ENCODE measurements at regions not wholly inside any gene's neighbourhood (a gene's known extent, or its start where the extent isn't known, plus 50 kb on each side); places are given as distances from the start of the nearest gene placed in this dataset.
A peak's percentile ranks its signal among the peaks of the same experiment; 100 is the strongest.

GRCh38 chr4:147015491-147015890, 69.8 kb upstream of the TTC29 start:
- TF ChIP-seq, protein P1, sequence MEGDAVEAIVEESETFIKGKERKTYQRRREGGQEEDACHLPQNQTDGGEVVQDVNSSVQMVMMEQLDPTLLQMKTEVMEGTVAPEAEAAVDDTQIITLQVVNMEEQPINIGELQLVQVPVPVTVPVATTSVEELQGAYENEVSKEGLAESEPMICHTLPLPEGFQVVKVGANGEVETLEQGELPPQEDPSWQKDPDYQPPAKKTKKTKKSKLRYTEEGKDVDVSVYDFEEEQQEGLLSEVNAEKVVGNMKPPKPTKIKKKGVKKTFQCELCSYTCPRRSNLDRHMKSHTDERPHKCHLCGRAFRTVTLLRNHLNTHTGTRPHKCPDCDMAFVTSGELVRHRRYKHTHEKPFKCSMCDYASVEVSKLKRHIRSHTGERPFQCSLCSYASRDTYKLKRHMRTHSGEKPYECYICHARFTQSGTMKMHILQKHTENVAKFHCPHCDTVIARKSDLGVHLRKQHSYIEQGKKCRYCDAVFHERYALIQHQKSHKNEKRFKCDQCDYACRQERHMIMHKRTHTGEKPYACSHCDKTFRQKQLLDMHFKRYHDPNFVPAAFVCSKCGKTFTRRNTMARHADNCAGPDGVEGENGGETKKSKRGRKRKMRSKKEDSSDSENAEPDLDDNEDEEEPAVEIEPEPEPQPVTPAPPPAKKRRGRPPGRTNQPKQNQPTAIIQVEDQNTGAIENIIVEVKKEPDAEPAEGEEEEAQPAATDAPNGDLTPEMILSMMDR (IDR thresholded peaks at IDR 0.05; ENCODE audit: borderline replicate concordance, insufficient read depth, low read depth, low read length): no peak
- H3K4me3 ChIP-seq (ENCODE audit: low read depth, low read length): no peak overlapping the region

GRCh38 chr4:147017081-147017480, 71.4 kb upstream of the TTC29 start:
- TF ChIP-seq, protein P1 (IDR thresholded peaks at IDR 0.05; ENCODE audit: borderline replicate concordance, insufficient read depth, low read depth, low read length): no peak
- no peak overlapping the region for H3K4me3 ChIP-seq (ENCODE audit: low read depth, low read length)

GRCh38 chr4:147019091-147019490, 73.4 kb upstream of the TTC29 start:
- TF ChIP-seq, protein P1 (IDR thresholded peaks at IDR 0.05; ENCODE audit: borderline replicate concordance, insufficient read depth, low read depth, low read length): peak; percentile 61
- no peak overlapping the region for H3K4me3 ChIP-seq (ENCODE audit: low read depth, low read length)

DNA sequence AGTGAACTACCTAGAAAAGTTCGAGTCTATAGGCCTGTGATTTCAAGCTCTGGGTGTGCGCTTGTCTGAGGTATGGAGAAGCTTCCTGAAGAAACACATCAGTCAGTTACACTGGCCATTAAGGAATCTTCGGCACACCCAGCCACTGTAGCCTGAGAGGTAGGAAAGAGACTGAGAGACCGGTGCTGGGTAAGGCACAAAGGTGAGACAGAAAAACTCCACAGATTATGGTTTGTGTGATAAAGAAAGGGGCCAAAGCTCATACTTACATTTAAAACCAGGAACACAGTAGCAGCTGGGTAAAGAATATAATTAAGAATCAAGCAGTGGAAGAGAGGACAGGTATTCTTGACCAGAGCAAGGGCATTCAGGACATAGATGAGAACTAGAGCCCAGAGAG, 74.8 kb upstream of the TTC29 start:
- TF ChIP-seq, protein P1 (IDR thresholded peaks at IDR 0.05; ENCODE audit: borderline replicate concordance, insufficient read depth, low read depth, low read length): no peak
- H3K4me3 ChIP-seq (ENCODE audit: low read depth, low read length): no peak overlapping the region

DNA sequence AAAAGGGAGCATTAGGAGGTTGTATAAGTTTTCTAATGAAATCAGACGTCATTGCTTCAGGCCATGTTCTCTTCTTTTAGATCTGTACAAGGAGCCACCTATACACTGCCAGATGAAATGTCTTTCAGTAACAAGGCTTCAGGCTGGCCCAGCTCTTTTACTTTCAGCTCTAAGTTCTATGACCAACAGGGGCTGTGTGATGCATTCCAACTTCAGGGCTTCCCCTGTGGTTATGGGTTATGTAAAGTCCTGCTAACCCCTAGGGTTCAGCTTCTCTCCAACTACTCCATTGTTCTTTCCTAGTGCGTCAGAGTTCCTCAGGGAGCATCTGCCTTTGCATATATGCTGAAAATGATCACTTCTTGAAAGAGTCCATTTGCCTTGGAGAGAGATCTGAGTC, 79.4 kb upstream of the TTC29 start:
- H3K4me3 ChIP-seq (ENCODE audit: low read depth, low read length): no peak overlapping the region
- TF ChIP-seq, protein P1 (IDR thresholded peaks at IDR 0.05; ENCODE audit: borderline replicate concordance, insufficient read depth, low read depth, low read length): no peak

DNA sequence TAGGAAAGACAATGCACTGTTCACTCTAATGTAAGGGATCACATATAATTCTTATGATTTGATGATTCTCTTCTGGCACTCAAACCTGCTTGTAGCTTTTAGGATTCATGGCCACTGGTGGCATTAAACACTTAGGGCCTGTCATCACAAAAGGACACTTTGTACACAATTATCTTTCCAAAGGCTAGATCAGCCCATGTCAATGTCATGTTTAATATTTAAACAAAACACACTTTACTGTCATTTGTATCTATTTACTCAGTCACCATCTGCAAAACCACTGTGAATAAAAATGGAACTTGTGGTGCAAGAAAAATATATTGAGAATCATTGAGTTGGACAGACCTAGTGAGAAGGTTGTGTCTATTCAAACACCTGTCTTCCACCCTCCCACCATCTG, 83.6 kb upstream of the TTC29 start:
- TF ChIP-seq, protein P1 (IDR thresholded peaks at IDR 0.05; ENCODE audit: borderline replicate concordance, insufficient read depth, low read depth, low read length): no peak
- no peak overlapping the region for H3K4me3 ChIP-seq (ENCODE audit: low read depth, low read length)

- H3K4me3 ChIP-seq (ENCODE audit: low read depth, low read length): no peak overlapping the region
- TF ChIP-seq, protein P1 (IDR thresholded peaks at IDR 0.05; ENCODE audit: borderline replicate concordance, insufficient read depth, low read depth, low read length): no peak
Observed at GRCh38 chr4:147034372-147034771, 88.7 kb upstream of the TTC29 start.

All from GM12875 (cell line).